Urinary bladder (tissue), 3 donors: ENCODE measurements at regions not wholly inside any gene's neighbourhood (a gene's known extent, or its start where the extent isn't known, plus 50 kb on each side); places are given as distances from the start of the nearest gene placed in this dataset.

Source experiments
- DNase-seq: peaks from one replicate; pipeline ENCODE4 v3.0.0-alpha.2; 2015; ENCODE audit errors: extremely low spot score
- H3K27ac ChIP-seq: one replicate; pipeline ENCODE4 v1.5.1; 2013; ENCODE audit warnings: low read depth, mild to moderate bottlenecking, moderate library complexity
- H3K36me3 ChIP-seq: one replicate; pipeline ENCODE4 v1.6.1; 2013; ENCODE audit warnings: mild to moderate bottlenecking, moderate library complexity; ENCODE audit not compliant: insufficient read depth
- H3K4me1 ChIP-seq: one replicate; pipeline ENCODE4 v1.6.1; 2013; ENCODE audit warnings: mild to moderate bottlenecking, moderate library complexity; ENCODE audit not compliant: insufficient read depth
- H3K4me3 ChIP-seq: one replicate; pipeline ENCODE4 v1.5.1; 2013; ENCODE audit warnings: low read depth, low read length
- WGBS: extraction: QIAGEN DNeasy Blood & Tissue Kit; methylation state at CpG from one replicate; pipeline ENCODE4 v1.1.7; 2013; 5-methylcytosine and 5-hydroxymethylcytosine counted together
- donor health status: healthy with polysubstance abuse.
- donor health status: healthy.

DNA sequence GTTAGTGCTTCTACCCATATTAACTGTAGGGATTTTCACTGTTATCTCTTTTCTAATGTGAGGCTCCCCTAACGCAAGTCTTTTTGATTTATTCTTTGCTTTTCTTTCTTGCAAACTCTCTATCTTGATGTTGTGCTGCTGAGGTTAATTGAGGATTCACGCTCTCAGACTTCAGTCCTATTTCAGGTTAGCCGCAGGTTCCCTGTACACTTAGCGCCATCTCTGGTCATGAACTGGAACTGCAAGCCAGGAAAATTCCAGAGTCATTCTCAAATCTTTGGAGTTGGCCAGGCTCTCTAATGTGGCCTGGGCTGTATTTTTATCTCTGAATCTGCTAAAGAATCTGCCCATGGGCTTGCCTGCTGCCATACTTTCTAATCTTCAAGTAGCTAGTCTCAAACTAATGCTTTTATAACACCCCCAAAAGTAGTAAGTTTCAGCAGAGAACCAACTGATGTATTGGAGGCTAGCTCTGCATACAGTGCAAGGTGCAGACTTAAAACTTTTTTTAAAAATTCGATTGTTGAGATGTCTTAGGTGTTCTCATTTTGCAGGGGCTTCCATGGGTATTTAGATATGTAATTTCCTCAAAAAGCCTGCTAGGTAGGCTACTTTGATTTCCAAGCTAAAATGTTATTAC is 91.1 kb upstream of the OPRM1 start:
- H3K4me1 ChIP-seq: no peaks in the 10 kb centered on the region
- H3K36me3 ChIP-seq: no peaks in the 10 kb centered on the region
- 17% methylated on average over 5 of the region's 5 CpGs for WGBS
- no peak overlapping the region for H3K4me3 ChIP-seq
- H3K27ac ChIP-seq: no peak overlapping the region
- DNase-seq: no peak

DNA sequence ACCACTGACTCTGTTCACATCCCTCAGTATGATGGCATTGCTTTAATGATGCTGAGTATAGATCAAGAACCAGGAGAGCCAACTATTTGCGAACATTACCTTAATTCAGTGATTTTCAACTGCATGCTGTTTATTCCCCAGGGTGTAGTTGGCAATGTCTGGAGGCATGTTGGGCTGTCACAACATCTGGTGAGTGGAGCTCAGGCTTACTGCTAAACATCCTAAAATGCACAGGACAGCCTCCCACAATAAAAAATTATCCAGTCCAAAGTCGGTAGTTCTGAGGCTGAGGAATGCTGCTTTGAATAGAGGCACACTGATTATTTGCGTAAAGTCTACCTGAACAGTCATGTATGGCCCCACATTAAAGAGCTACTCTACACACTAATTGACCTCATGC is 94.8 kb upstream of the OPRM1 start:
- 64% methylated on average over 3 of the region's 3 CpGs for WGBS
- no peak for DNase-seq
- Histone ChIP-seq H3K4me3 (no peak overlapping the region), H3K27ac (no peak overlapping the region), H3K4me1 (no peaks in the 10 kb centered on the region), H3K36me3 (no peaks in the 10 kb centered on the region)

DNA sequence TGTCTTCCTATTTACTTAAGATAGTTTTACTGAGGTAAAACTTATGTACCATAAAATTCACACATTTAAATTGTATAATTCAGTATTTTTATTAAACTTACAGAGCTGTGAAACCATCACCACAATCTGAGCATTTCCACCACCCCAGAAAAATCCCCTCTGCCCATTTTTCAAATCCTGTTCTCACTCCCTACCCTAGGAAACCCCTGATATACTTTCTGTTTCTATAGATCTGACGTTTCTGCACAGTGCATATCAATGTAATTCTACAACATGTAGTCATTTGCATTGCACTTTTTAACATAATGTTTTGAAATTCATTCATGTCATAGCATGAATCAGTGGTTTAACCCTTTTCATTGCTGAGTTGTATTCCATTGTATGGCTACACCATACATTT is 96.7 kb upstream of the OPRM1 start:
- no peaks in the 10 kb centered on the region for H3K36me3 ChIP-seq
- no peak for DNase-seq
- no peaks in the 10 kb centered on the region for H3K4me1 ChIP-seq
- no peak overlapping the region for H3K27ac ChIP-seq
- H3K4me3 ChIP-seq: no peak overlapping the region
- WGBS: 84% methylated on average over 1 of the region's 1 CpG

DNA sequence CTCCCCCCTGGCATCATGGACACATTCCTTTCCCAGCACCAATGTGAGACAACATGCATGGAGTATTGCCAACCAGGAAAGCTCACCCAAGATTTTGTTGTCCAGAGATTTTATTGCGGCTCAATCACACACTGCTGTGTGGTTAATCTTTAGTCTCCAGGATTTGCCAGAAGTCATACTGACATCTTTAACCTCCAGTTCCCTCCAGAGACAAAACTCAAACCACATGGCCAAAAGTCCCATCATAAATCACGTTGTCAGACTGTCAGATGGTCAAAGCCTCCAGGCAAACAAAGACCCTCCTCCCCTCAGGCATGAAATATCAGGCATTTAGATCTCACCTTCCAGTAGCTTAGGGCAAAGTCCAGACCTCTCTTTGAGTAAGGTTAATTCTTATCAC is 97.3 kb upstream of the OPRM1 start:
- no peaks in the 10 kb centered on the region for H3K36me3 ChIP-seq
- no peak overlapping the region for H3K4me3 ChIP-seq
- DNase-seq: no peak
- WGBS: 42% methylated on average over 2 of the region's 2 CpGs
- no peak overlapping the region for H3K27ac ChIP-seq
- H3K4me1 ChIP-seq: no peaks in the 10 kb centered on the region

DNA sequence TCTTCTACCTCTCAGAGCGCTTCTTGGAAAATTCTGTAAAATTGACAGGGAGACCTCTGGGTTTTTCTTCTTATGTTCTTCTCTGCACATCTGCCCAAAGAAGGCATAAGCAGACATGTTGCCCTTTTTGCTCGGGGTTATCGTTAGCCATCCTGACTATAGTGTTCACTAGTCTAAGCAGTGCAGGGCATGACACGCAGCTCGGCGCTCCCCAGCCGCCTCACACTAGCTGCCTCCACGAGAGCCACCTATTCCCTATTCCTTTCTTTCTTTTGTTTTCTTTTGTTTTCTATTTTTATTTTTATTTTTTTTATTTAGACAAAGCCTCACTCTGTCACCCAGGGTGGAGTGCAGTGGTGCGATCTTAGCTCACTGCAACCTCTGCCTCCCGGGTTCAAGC is 100.2 kb upstream of the OPRM1 start:
- Histone ChIP-seq H3K4me1 (no peaks in the 10 kb centered on the region), H3K4me3 (no peak overlapping the region), H3K27ac (no peak overlapping the region), H3K36me3 (no peaks in the 10 kb centered on the region)
- DNase-seq: no peak
- WGBS: 76% methylated on average over 10 of the region's 10 CpGs

DNA sequence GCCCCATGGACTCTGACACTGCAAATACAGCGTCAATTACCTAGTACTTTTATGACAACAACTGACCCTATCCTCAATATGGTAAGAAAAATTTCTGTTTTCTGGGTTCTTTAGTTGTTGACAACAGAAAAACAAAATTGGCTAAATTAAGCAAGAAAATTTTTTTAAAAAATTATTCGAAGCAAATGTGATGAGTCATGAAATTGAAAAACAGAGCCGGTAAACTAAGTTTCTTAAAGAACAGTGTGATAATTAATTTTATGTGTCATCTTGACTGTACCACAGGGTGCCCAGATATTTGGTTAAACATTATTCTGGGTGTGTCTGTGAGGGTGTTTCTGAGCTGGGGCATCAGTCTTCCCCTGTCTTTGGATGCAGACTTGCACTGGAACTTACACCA is 107.6 kb upstream of the OPRM1 start:
- no peaks in the 10 kb centered on the region for H3K36me3 ChIP-seq
- WGBS: 92% methylated on average over 3 of the region's 3 CpGs
- DNase-seq: no peak
- no peak overlapping the region for H3K4me3 ChIP-seq
- no peak overlapping the region for H3K27ac ChIP-seq
- no peaks in the 10 kb centered on the region for H3K4me1 ChIP-seq

DNA sequence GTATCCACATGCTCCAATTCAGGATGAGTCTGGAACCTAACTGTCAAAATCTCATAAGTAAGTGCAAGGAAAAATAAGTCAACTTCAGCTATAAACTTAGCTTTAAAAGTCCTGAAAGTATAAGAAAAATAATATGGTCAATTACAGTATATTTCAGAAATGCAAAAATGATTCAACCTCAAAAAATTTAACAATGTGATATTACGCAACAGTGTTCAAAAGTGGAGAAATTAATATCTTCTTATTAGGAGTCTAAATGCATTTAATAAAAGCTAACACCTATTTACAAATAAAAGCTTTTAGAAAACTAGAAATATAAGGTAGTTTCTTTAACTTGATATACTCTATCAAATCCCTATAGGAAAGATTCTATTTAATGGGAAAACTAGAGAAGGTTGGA is 111.2 kb upstream of the OPRM1 start:
- WGBS: 97% methylated on average over 1 of the region's 1 CpG
- no peak overlapping the region for H3K27ac ChIP-seq
- no peak for DNase-seq
- no peaks in the 10 kb centered on the region for H3K4me1 ChIP-seq
- H3K36me3 ChIP-seq: no peaks in the 10 kb centered on the region
- no peak overlapping the region for H3K4me3 ChIP-seq

DNA sequence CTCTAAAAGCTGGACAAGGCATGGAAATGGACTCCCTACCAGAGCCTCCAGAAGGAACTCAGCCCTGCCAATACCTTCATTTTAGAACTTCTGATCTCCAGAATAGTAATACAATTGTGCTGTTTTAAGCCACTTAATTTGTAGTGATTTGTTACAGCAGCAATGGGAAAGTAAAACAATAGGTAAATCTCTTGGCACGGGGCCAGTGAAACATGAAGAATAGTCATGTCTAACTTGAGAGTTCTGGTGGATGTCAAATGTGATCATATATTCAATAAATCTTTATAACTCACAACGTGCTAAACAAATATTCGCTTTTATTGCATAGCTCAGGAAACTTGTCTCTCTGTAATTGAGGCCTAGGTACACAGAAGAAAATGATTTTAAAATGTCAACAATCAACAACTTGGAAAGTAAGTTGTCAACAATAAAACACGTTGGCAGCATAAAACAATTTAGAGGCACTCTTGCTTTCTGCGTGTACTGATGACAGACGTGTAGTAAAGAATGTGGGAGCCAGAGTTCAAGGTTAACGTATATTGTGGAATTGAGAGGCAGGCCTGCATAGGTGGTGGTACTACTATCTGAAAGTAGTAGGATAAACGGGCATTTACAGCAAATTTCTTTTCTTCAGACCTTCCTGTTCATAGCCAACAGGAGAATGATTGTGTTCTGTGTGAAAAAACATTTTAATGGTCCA is 140.5 kb upstream of the OPRM1 start:
- DNase-seq: no peak
- Histone ChIP-seq H3K36me3 (no peaks in the 10 kb centered on the region), H3K27ac (no peak overlapping the region), H3K4me3 (no peak overlapping the region), H3K4me1 (no peaks in the 10 kb centered on the region)
- 68% methylated on average over 8 of the region's 8 CpGs for WGBS

DNA sequence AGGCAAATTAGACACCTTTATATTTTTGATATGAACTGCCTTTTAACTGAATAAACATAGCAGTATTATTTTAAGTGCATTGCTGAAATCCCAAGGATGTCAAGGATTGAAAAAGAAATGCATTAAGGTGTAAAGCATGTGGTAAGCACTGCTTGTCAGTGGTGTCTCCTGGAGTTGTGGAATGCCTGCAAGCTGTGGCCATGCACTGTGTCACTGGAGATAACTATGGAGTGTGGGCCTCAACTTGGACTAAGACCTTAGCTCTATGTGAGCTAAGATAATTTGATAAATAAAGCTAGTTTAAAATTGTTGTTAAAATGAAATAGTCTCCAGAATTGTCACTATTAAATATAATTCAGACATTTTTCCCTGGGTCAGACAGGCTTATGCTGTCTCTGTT is 156.6 kb upstream of the OPRM1 start:
- no peak for DNase-seq
- H3K4me3 ChIP-seq: no peak overlapping the region
- no peak overlapping the region for H3K27ac ChIP-seq
- H3K4me1 ChIP-seq: no peaks in the 10 kb centered on the region
- H3K36me3 ChIP-seq: no peaks in the 10 kb centered on the region

DNA sequence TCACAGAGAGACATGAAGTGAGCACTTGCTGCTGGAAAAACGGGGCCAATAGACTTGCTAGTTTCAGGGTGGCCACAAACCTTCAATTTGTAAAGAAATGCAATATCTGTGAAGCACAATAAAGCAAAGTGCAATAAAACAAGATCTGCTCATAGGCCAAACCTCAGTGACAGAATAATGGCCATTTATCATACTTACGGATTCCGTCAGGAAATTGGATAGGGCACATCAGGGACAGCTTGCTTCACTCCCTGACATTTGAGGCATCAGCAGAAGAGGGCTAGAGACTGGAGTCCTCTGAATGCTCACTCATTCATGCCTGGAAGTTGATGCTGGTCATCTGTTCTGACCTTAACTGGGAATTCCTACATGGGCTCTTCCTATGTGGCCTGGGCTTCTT is 165.5 kb upstream of the OPRM1 start:
- WGBS: 75% methylated on average over 3 of the region's 3 CpGs
- Histone ChIP-seq H3K4me3 (no peak overlapping the region), H3K4me1 (no peaks in the 10 kb centered on the region), H3K27ac (no peak overlapping the region), H3K36me3 (no peaks in the 10 kb centered on the region)
- no peak for DNase-seq

DNA sequence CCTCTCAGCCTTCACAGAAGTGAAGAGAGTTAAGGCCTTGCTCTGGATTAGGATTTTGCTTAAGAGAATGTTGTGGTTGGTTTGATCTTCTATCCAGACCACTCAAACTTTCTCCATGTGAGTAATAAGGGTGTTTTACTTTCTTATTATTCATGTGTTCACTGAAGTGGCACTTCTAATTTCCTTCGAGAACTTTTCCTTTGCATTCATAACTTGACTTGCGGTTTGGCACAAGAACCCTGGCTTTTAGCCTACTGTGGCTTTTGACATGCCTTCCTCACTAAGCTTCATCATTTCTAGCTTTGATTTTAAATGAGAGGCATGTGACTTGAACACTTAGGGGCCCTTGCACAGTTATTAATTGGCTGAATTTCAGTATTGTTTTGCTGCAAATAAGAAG is 166.1 kb upstream of the OPRM1 start:
- H3K4me3 ChIP-seq: no peak overlapping the region
- H3K27ac ChIP-seq: no peak overlapping the region
- no peak for DNase-seq
- H3K36me3 ChIP-seq: no peaks in the 10 kb centered on the region
- 94% methylated on average over 2 of the region's 2 CpGs for WGBS
- no peaks in the 10 kb centered on the region for H3K4me1 ChIP-seq

DNA sequence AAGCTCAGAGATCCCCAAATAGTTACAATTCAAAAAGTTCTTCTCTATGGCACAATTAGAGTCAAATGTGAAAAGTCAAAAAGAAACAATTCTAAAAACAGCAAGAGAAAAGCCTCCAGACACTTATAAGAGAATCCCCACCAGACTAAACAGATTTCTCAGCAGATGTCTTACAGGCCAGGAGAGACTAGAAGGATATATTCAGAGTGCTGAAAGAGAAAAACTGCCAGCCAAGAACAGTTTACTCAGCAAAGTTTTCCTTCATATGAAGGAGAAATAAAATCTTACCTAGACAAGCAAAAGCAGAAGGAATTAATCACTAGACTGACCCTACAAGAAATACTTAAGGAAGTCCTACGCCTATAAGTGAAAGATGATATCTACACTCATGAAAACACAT is 176.1 kb upstream of the OPRM1 start:
- Histone ChIP-seq H3K36me3 (no peaks in the 10 kb centered on the region), H3K4me1 (no peaks in the 10 kb centered on the region), H3K27ac (no peak overlapping the region), H3K4me3 (no peak overlapping the region)
- WGBS: 63% methylated on average over 1 of the region's 1 CpG
- no peak for DNase-seq

DNA sequence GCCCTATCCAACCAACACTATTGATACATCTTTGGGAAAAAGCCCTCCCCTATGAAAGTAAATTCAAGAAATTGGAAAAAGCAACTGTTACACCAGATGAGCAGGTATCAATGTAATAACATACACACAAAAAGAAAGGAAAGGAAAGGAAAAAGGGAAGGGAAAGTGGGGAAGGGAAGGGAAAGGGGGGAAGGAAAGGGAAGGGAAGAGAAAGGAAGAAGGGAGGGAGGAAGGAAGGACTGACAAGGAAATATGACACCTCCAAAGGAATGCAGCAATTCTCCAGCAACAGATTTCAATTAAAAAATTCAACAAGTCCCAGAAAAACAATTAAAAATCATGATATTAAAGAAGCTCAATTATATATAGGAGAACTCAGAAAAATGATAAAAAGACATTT is 176.9 kb upstream of the OPRM1 start:
- Histone ChIP-seq H3K36me3 (no peaks in the 10 kb centered on the region), H3K4me3 (no peak overlapping the region), H3K4me1 (no peaks in the 10 kb centered on the region), H3K27ac (no peak overlapping the region)
- no peak for DNase-seq

DNA sequence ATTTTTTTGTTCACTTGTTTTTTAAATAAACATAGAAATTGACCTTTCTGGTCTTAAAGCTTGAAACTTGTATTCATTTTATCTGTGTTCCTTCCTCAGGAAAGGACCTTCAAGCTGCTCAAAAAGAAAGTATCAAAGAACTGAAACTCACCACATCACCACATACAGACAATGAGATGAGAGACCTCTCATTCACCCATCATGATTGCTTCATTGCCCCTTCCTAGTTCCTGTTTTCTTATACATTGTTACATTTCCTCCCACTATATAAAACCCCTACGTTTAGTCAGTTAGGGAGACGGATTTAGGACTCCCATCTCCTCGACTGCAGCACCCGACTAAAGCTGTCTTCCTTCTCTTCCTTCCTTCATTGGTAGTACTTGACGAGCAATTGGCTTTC is 180.5 kb upstream of the OPRM1 start:
- 66% methylated on average over 5 of the region's 5 CpGs for WGBS

DNA sequence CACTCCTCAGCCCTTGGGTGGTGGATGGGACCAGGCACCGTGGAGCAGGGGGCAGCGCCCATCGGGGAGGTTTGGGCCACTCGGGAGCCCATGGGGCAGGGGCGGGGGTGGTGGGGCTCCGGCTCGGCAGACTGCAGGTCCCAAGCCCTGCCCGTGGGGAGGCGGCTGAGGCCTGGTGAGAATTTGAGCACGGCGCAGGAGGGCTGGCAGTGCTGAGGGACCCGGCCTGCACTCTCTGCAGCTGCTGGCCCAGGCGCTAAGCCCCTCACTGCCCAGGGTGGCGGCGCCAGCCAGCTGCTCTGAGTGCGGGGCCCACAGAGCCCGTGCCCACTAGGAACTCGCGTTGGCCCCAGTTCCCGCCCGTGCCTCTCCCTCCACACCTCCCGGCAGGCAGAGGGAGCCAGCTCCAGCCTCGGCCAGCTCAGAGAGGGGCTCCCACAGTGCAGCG is 182.1 kb upstream of the OPRM1 start:
- no peaks in the 10 kb centered on the region for H3K4me1 ChIP-seq
- WGBS: 94% methylated on average over 24 of the region's 24 CpGs
- no peak overlapping the region for H3K4me3 ChIP-seq
- no peak overlapping the region for H3K27ac ChIP-seq
- no peak for DNase-seq
- H3K36me3 ChIP-seq: no peaks in the 10 kb centered on the region

More for the DNA sequence above, 180.5 kb upstream of the OPRM1 start:
- Histone ChIP-seq H3K36me3 (no peaks in the 10 kb centered on the region), H3K27ac (no peak overlapping the region), H3K4me1 (no peaks in the 10 kb centered on the region), H3K4me3 (no peak overlapping the region)
- no peak for DNase-seq
